Adrenal gland (tissue), 5 donors: ENCODE measurements at regions not wholly inside any gene's neighbourhood (a gene's known extent, or its start where the extent isn't known, plus 50 kb on each side); places are given as distances from the start of the nearest gene placed in this dataset.

Experiments used
- POLR2A ChIP-seq, 2 donors: fragments of 450-650 bp; IDR thresholded peaks; one replicate each; pipeline ENCODE4 v1.6.1; 2017; ENCODE audit warnings: antibody characterized with exemption in 2 of 2, mild to moderate bottlenecking in 2 of 2, moderate library complexity in 1 of 2
- TF ChIP-seq, protein P1 (sequence below), 6 experiments: fragments of 450-650 bp in 4 of 6; fragments of 200-600 bp in 2 of 6; sonication (generic) in 1 of 6; IDR thresholded peaks; 1 replicate in 5 of 6; 2 replicates in 1 of 6; pipeline versions ENCODE4 v1.5.1 to v1.8.0; 2016 to 2021; ENCODE audit warnings: antibody characterized with exemption in 6 of 6, mild to moderate bottlenecking in 2 of 6, moderate library complexity in 1 of 6
- donor health status: DM: no; HTN: no; CAD: no.

DNA sequence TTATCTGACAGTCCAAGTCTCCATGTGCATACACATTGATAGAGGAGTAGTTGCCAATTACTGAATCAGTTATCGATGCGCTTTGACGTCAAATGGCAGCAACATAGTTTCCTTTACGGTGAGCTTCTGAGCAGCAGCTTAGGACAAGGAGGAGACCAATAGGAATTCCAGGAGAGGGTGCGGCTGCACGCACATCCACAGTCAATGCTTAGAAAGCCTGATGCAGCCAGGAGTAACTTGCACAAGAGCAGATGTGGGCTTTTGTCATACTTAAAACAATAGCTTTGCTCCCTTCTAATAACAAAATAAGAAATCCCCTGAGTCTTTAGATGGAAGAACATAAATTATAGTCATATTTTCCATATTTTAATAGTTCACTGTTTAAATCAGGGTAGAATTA is 442.1 kb downstream of the BCKDHB start:
- TF ChIP-seq, protein P1, sequence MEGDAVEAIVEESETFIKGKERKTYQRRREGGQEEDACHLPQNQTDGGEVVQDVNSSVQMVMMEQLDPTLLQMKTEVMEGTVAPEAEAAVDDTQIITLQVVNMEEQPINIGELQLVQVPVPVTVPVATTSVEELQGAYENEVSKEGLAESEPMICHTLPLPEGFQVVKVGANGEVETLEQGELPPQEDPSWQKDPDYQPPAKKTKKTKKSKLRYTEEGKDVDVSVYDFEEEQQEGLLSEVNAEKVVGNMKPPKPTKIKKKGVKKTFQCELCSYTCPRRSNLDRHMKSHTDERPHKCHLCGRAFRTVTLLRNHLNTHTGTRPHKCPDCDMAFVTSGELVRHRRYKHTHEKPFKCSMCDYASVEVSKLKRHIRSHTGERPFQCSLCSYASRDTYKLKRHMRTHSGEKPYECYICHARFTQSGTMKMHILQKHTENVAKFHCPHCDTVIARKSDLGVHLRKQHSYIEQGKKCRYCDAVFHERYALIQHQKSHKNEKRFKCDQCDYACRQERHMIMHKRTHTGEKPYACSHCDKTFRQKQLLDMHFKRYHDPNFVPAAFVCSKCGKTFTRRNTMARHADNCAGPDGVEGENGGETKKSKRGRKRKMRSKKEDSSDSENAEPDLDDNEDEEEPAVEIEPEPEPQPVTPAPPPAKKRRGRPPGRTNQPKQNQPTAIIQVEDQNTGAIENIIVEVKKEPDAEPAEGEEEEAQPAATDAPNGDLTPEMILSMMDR (IDR thresholded peaks at IDR 0.05) = no peak
- no peak for TF ChIP-seq POLR2A (IDR thresholded peaks at IDR 0.05)
